ENCODE measurements at regions not wholly inside any gene's neighbourhood (a gene's known extent, or its start where the extent isn't known, plus 50 kb on each side); places are given as distances from the start of the nearest gene placed in this dataset.
"Not testable (repeated sequence)": the region's sequence is repeated elsewhere in the genome, so short reads cannot be mapped to it uniquely, and the experiment has no call there.

DNA sequence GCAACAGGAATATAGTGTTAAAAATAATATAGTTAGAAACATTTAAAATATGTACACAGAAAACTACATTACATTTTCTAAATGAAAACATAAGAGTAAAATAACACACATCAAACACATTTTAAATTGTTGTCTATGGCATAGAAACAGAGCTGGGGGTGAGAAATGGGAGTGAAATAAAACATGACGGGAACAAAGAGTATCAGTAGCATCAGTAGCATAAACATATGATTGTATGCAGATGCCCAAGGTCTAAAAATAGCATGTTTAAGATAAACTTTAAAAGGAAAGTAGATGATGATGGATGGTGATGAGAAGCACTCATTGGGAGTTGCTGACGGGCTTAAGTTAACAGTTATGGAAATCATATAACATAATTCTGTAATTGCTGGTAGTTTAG, 1221.7 kb upstream of the SPRY2 start:
- no peak for DNase-seq (ENCODE audit: low spot score)

DNA sequence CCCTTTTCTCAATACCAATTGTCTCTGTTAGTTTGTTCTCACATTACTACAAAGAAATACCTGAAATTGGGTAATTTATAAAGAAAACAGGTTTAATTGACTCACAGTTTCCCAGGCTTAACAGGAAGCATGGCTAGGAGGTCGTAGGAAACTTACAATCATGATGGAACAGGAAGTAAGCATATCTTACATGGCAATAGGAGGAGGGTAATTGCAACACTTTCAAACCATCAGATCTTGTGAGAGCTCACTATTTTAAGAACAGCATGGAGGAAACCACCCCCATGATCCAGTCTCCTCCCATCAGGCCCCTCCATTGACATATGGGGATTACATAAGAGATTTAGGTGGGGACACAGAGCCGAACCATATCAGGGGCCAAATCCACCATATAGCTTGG, 1210.1 kb upstream of the SPRY2 start:
- no peak for DNase-seq (ENCODE audit: low spot score)

DNA sequence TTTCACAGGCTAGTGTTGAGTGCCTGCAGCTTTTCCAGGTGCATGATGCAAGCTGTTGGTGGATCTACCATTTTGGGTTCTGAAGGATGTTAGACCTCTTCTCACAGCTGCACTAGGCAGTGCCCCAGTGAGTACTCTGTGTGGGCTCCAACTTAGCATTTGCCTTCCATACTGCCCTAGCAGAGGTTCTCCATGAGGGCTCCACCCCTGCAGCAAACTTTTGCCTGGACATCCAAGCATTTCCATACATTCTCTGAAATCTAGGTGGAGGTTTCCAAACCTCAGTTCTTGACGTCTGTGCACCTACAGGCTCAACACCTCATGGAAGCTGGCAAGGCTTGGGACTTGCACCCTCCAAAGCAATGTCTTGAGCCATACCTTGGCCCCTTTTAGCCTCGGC, 1205.4 kb upstream of the SPRY2 start:
- DNase-seq (ENCODE audit: low spot score), result not testable (repeated sequence)

DNA sequence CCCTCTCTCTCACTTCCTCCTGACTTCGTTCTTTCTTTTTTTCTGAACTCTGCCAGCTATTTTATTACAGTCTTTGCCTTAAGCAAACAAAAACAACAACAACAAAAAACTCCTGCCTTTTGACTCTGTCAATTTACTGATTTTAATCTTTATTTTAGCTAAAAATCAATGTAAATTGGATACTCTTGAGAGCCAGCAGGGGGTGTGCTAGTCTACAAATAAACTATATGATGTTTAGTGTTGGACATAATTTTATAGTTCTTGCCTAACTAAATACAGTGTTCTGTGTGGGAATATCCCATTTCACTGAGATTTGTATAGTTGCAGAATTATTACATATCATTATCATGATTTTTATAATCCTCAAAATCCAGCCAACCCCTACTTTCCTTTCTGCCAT, 1199.9 kb upstream of the SPRY2 start:
- DNase-seq (ENCODE audit: low spot score), result no peak

DNA sequence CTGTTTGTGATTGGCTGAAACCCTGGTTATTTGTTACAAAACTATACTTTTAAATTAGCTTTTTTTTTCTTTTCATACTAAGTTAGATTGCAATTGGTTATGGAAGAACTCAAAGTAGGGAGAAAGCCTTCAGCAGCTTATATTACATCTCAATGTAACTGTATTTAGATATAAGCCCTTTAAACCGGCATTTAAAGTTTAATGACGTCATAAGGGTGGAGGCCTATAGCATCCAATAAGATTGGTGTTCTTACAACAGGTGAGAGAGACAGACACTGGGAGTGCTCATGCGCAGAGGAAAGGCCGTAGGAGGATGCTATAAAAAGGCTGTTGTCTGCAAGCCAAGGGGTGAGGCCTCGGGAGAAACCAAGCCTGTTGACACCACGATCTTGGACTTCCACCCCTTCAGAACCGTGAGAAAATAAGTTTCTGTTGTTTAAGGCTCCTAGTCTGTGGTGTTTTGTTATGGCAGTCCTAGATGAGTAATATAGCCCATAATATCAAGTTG, 1198.8 kb upstream of the SPRY2 start:
- DNase-seq (ENCODE audit: low spot score), result no peak

DNA sequence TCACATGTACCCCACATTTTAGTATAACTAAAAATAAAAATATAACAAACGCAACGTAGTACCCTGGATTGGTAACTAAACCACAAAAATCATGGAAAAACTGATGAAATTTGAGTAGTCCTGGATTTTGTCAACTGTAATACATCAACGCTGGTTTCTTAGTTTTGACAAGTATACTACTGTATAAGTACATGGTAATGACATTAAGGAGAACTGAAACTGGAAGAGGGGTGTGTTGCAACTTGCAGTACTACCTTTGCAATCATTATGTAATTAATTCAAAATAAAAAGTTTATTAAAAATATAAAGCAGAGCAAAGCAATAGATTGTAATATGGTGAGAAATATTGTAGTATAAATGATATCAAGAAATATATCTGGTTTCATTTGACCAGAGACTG, 1158.0 kb upstream of the SPRY2 start:
- no peak for DNase-seq (ENCODE audit: low spot score)

DNA sequence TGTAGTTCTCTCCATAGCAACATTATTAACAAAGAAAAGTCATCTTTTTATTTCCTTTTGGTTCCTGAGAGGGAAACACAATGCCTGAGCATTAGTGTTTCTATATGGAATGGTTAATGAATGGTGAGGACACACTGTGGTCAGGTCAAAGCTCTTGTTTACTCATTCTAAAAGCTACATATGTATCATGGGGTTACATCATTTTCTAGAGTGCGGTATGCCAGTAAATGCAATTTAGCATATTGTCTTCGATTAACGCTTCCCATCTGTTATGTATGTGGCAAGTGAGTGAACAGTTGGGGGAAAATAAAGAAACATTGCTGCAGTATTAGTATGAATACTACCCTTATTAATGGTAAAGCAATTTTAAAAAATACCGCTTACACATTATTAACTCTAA, 1152.2 kb upstream of the SPRY2 start:
- no peak for DNase-seq (ENCODE audit: low spot score)

DNA sequence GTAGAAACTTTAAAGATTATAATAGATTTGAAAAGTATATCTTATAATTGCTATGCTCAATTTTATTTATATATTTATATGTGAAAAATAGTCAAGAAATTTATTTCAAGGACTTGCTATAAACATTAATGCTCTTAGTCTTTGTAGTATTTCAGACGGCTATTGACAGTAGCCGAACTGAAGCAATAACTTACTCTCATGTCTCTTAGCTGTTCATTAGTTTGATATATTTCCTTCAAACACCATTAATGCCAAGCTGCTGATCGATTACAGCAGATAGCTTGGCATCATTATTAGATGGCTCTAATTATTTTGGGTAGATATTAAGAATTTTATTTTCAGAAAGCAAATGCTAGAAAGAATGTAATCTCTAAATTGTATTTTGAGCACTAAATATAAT, 1151.5 kb upstream of the SPRY2 start:
- DNase-seq (ENCODE audit: low spot score), result no peak

DNA sequence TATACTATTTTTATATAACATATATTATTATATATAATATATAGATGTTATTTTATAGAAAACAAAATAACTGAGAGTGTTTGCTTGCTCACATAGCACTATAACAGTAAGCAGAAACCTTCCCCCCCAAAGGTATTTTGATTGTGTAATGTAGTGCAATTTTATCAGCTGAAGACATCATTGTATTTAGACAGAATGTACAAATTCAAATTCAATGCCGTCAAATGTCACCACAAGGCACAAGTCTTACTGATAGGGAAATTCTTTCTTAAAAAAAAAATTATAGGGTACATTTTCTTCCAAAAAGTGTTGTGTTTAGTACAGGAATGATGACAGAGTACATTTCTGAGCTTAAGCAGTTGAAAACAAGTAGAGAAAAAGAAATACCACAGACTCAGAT, 1147.1 kb upstream of the SPRY2 start:
- no peak for DNase-seq (ENCODE audit: low spot score)

DNA sequence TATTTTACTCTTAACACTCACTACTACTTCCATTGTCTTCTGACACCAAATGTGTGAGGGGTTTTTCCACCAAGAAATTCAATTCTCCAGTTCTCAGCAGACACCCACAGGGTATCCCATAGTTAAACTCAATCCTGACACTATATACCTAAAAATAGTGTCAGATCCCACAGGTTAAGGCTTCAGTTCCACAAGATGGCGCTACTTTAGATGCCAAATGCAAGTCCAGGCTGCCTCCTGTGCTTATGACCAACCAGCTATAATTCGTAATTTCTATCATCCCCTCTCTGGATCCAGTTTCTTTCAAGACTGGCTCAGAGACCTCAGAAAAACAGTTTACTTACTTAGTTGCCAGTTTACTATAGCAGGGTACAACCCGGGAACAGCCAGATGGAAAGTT, 1146.2 kb upstream of the SPRY2 start:
- DNase-seq (ENCODE audit: low spot score), result peak; percentile 16

DNA sequence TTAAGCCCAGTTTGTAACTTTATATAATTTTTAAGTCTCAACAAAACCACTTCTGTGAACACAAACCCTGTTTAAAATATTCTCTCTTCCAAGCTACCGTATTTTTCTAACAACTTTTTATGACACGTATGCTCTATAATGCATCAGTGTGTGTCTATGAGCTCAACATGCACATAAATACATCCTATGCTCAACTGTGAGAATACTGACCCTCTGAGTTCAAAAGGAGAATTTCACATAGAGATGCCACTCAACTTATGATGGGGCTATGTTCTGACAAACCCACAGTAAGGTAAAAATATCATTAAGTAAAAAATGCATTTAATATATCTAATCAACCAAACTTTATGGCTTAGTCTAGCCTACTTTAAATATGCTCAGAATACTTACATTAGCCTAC, 1139.7 kb upstream of the SPRY2 start:
- DNase-seq (ENCODE audit: low spot score), result no peak

DNA sequence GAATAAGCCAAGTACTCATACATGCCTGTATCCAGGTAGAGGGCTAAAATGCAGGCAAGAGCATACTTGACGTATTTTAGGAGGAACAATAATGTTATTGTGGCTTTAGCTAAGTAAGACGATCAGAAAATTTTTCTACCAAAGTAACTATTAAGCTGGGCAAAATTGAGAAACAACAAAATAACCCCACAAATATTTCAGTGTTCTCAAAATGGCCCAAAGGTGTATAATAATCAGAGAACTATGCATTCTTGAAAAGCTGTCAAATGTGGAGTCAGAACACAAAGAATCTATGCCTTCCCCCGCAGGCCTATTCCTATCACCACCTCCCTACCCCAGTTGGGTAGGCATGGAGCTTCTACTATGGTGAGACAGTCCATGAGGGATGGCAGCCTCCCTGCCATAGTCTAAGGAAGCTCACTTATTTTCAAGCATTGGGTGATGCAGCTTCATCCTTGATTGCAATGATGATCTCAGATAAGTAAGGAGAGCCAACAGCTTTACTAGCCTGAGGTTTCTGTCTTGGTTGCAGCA, 1132.5 kb upstream of the SPRY2 start:
- DNase-seq (ENCODE audit: low spot score), result no peak

DNA sequence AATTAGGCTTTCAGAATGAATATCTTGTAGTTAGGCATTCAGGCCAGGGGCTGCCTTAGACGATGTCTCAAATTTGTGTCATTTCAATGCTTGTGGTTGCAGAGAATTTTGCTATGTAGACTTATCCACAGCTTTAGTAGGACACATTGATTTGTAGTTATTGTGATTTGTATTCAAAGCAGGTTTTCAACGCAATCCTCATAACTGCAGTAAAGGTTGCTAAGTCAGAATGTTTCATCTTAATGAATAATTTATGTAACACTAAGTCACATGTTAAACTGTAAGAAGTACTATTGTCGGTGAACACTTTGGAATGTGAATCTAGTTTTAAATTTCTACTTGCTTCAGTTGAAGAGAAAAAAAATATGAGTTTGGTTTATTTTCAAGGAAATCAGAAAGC, 1117.2 kb upstream of the SPRY2 start:
- DNase-seq (ENCODE audit: low spot score), result no peak

DNA sequence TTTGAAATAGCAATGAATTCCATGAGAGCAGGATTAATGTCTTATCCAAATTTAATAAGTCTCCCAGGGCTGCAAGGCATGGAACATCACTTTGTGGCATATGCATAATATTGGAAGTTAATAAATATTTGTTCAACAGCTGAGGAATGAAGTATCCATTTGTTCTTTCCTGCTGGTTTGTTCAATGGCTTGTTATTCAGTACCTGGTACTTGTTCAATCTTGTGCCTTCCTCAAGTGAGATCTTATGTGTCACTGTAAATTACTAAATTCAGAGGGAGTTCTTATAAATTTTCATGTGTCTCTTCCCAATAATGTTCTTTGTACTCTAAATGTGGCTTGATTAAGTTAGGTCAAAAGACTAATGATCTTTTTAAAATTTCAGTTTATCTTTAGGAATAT, 1105.5 kb upstream of the SPRY2 start:
- no peak for DNase-seq (ENCODE audit: low spot score)

DNA sequence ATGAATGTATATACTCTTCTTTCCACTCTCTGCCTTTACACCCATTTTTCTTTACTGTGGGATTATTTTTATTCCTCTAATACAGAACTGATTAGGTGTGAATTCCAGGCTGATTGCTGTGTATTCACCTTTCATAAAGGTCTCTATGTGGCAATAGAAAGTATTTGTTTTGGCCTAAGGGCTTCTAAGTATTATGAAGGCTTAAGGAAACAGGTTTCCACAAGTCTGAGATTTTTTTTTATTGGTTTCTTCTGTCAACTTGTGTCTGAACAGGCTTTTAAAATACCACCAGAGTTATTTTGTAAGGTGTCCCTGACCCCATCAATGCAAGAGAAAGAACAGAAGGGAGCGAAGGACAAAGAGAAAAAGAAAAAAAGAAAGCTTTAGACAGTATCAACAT, 1102.0 kb upstream of the SPRY2 start:
- no peak for DNase-seq (ENCODE audit: low spot score)

DNA sequence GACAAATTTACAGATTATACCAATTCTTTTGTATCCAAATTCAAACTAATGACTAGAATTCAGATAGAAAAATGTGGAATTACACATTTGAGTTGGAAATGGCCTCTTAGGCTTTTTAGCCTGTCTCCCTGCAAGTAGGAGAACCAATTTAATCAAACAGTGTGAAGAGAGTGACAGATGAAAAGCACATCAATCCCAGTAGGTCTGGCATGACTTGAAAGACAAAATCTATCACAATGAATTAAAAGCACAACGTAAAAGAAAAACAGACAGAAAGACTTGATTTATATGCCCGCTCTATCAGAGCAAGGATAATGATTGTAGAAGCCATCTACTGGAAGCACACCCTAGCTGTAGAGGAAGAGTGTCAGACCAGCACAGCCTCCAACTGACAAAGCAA, 1084.4 kb upstream of the SPRY2 start:
- no peak for DNase-seq (ENCODE audit: low spot score)

DNA sequence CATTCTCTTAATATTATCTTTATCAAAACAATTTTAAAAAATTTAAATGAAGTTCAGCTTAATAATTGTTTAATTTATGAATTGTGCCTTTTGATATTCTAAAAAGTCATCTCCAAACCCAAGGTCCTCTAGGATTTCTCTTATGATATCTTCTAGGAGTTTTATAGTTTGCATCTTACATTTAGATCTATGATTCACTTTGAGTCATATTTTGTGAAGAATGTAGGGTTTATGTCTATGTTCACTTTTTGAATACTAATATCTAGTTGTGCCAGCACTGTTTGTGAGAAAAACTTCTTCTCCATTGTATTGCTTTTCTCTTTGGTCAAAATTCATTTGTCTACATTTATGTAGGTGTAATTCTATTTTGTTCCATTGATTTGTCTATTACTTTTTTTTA, 1068.4 kb upstream of the SPRY2 start:
- DNase-seq (ENCODE audit: low spot score), result no peak

DNA sequence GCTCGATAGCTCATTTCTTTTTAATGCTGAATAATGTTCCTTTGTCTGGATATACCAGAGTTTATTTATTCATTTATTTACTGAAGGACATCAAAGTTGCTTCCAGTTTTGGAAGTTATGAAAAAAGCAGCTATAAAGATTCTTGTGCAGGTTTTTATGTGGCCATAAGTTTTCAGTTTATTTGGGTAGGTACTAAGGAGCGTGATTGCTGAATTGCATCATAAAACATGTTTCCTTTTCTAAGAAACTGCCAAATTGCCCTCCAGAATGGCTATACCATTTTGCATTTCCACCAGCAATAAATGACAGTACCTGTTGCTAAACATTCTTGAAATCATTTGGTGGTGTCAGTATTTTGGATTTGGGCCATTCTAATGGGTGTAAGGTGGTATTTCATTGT, 1067.7 kb upstream of the SPRY2 start:
- DNase-seq (ENCODE audit: low spot score), result no peak

DNA sequence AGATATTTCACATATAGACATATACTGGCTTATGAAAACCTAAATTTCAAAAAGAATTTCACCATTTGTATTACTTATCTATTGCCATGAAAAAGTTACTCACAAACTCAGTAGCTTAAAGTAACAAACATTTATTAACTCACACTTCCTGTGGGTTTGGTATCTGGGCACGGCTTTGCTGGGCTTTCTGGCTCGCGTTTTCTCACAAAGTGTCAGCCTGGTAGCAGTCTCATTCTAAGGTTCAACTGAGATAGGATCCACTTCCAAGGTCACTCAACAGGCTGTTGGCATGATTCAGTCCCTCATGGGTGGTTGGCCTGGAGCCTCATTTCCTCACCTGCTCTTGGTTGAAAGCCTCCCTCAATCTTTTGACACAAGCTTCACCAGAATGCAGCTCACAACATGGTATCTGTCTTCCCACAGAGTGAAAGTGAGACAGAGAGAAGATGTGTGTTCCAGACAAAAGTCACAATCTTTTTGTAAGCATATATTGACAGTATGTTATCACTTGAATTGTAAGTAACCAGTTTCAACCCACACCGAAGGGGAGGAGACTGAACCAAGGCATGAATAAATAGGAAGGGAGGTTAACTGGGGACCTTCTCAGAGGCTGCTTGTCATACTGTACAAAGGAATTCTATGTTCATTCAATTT, 1065.8 kb upstream of the SPRY2 start:
- DNase-seq (ENCODE audit: low spot score), result no peak

DNA sequence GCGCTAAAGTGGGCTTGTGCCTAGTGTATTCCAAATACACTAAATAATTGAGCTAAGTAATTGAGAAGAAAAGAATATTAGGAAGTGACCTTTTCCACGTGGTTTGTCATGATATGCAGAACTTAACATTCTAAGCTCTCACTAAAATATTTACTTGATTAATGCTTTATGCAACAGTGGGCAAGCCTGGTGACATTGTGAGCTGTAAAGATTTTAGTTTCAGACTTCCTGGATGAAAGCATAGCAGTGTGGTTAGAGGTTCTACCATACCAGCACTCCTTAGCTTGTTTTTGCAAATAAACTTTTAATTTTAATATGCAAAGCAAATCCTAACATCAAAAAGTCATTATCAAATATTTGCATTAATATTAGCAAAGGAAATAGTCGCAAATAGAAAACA, 1065.1 kb upstream of the SPRY2 start:
- DNase-seq (ENCODE audit: low spot score), result no peak

DNA sequence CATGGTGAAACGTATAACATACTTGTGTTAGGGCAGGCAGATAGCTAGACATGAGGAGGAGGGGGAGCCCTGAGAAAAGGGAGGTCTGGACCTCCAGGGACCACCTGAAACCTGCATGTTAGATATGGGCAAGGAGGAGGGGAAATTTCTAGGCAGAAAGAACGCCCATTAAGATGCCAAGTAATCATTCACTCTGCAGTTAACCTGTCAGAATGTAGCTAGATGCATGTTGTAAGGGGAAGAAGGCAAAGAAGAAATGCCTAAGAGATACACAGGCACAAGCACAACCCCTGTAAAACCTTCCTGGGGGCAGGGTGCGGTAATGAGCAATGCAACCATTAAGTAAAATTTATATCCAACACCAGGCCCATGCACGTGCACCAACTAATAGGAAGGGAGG, 1055.3 kb upstream of the SPRY2 start:
- no peak for DNase-seq (ENCODE audit: low spot score)

DNA sequence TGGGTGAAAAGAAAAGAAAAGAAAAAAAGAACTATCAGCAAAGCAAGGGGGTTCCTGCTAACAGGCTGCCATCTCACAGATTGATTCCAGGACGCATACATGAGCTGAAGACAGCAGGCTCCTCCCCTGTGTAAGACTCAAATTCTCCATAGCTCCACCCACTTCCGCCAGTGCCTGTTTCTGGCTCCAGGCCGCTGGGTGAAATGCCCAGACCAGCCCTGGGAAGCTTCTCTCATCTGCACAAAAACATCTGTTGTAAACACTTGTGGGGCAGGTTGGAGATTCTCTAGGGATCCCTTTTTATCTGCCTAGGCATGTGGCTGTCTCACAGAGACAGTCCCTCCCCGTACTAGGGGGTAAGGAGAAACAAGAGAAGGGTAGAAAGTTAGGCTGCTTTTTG, 1054.4 kb upstream of the SPRY2 start:
- DNase-seq (ENCODE audit: low spot score), result peak; percentile 10

DNA sequence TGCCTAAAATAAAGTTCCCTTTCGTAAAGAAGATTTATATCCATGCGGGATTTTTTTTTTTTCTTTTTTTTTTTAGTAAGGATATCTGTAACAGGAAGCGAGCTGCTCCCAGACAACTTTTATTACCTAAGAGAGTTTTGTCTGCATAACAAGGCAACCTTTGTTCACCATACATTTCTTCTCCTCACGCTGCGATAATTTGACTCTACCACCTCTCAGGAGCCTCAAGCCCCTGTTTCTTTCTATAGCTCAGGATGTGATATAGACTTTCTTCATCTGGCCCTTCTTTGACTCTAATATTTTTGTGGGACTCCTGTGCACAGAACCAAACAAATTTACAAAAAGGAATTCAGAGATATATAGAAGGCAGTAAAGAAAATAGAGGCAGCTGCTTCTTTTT, 1053.7 kb upstream of the SPRY2 start:
- no peak for DNase-seq (ENCODE audit: low spot score)

DNA sequence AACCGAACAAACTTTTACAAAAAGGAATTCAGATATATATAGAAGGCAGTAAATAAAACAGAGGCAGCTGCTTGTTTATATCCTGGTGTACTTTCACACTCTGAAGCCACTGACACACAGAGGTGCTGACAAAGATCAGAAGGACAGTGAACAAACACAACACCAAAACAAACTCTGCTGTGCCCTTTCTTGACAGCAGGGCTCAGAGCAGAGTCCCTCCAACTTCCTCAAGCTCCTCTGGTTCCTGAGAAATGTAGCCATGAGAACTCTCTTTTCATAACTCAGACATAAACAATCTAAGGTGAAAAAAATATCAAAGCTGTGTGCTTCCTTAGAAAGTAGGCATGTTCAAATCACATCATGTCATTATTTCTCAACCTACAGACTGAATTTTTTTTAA, 1052.8 kb upstream of the SPRY2 start:
- DNase-seq (ENCODE audit: low spot score), result no peak

Data from H4 (cell line).